ENCODE measurements at regions not wholly inside any gene's neighbourhood (a gene's known extent, or its start where the extent isn't known, plus 50 kb on each side); places are given as distances from the start of the nearest gene placed in this dataset.

DNA sequence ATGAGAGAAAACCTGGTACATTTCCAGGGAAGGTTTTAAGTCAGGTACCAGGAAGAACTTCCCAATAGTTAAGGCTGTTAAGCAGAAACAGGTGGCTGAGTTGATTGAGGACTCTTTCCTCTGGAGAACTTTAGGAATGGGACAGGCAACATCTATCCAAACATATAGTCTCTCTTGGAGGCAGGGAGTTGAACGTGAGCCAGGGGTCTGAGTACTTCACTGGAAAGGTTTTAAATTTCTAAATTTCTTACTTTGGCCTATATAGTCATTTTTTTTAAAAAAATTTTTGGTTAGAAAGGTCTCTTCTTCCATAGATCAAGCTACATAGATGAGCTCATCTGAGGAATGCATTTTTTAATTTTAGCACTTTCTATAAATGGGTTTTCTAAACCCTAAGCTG, 261.4 kb upstream of the TCF4 start:
- no peak for TF ChIP-seq CTCF (IDR thresholded peaks at IDR 0.05)
- TF ChIP-seq POLR2A (IDR thresholded peaks at IDR 0.05) = no peak
